ENCODE measurements at regions not wholly inside any gene's neighbourhood (a gene's known extent, or its start where the extent isn't known, plus 50 kb on each side); places are given as distances from the start of the nearest gene placed in this dataset.

DNA sequence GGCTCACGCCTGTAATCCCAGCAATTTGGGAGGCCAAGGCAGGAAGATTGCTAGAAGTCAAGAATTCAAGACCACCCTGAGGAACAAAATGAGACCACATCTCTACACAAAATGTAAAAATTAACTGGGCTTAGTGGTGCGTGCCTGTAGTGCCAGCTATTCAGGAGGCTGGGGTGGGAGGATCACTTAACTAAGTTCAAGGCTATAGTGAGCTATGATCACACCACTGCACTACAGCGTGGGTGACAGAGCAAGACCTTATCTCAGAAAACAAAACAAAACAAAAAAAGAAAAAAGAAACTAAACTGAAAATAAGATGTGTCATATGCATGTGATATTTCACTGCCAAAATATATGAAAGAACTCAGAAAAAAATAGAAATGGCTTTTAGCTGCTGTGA is 243.3 kb upstream of the CCDC54 start:
- TF ChIP-seq, protein P1, sequence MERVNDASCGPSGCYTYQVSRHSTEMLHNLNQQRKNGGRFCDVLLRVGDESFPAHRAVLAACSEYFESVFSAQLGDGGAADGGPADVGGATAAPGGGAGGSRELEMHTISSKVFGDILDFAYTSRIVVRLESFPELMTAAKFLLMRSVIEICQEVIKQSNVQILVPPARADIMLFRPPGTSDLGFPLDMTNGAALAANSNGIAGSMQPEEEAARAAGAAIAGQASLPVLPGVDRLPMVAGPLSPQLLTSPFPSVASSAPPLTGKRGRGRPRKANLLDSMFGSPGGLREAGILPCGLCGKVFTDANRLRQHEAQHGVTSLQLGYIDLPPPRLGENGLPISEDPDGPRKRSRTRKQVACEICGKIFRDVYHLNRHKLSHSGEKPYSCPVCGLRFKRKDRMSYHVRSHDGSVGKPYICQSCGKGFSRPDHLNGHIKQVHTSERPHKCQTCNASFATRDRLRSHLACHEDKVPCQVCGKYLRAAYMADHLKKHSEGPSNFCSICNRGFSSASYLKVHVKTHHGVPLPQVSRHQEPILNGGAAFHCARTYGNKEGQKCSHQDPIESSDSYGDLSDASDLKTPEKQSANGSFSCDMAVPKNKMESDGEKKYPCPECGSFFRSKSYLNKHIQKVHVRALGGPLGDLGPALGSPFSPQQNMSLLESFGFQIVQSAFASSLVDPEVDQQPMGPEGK (CRISPR knock-in tag; IDR thresholded peaks at IDR 0.05; ENCODE audit: borderline replicate concordance): no peak
- TF ChIP-seq ESRRG (CRISPR knock-in tag; IDR thresholded peaks at IDR 0.05) (no peak), RARB (CRISPR knock-in tag; IDR thresholded peaks at IDR 0.05) (no peak), ZFP3 (CRISPR knock-in tag; IDR thresholded peaks at IDR 0.05) (no peak)
- TF ChIP-seq, protein P2, sequence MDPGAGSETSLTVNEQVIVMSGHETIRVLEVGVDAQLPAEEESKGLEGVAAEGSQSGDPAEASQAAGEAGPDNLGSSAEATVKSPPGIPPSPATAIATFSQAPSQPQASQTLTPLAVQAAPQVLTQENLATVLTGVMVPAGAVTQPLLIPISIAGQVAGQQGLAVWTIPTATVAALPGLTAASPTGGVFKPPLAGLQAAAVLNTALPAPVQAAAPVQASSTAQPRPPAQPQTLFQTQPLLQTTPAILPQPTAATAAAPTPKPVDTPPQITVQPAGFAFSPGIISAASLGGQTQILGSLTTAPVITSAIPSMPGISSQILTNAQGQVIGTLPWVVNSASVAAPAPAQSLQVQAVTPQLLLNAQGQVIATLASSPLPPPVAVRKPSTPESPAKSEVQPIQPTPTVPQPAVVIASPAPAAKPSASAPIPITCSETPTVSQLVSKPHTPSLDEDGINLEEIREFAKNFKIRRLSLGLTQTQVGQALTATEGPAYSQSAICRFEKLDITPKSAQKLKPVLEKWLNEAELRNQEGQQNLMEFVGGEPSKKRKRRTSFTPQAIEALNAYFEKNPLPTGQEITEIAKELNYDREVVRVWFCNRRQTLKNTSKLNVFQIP (CRISPR knock-in tag; IDR thresholded peaks at IDR 0.05; ENCODE audit: borderline replicate concordance, low read depth): no peak
- TF ChIP-seq, protein P3, sequence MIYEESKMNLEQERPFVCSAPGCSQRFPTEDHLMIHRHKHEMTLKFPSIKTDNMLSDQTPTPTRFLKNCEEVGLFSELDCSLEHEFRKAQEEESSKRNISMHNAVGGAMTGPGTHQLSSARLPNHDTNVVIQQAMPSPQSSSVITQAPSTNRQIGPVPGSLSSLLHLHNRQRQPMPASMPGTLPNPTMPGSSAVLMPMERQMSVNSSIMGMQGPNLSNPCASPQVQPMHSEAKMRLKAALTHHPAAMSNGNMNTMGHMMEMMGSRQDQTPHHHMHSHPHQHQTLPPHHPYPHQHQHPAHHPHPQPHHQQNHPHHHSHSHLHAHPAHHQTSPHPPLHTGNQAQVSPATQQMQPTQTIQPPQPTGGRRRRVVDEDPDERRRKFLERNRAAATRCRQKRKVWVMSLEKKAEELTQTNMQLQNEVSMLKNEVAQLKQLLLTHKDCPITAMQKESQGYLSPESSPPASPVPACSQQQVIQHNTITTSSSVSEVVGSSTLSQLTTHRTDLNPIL (CRISPR knock-in tag; IDR thresholded peaks at IDR 0.05; ENCODE audit: low read depth): no peak
- TF ChIP-seq, protein P4, sequence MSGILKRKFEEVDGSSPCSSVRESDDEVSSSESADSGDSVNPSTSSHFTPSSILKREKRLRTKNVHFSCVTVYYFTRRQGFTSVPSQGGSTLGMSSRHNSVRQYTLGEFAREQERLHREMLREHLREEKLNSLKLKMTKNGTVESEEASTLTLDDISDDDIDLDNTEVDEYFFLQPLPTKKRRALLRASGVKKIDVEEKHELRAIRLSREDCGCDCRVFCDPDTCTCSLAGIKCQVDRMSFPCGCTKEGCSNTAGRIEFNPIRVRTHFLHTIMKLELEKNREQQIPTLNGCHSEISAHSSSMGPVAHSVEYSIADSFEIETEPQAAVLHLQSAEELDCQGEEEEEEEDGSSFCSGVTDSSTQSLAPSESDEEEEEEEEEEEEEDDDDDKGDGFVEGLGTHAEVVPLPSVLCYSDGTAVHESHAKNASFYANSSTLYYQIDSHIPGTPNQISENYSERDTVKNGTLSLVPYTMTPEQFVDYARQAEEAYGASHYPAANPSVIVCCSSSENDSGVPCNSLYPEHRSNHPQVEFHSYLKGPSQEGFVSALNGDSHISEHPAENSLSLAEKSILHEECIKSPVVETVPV (CRISPR knock-in tag; IDR thresholded peaks at IDR 0.05): no peak

Data from SK-N-SH treated with all-trans-retinoic acid at 6 μM for 48 hours (cell line).